ENCODE measurements at regions not wholly inside any gene's neighbourhood (a gene's known extent, or its start where the extent isn't known, plus 50 kb on each side); places are given as distances from the start of the nearest gene placed in this dataset.

DNA sequence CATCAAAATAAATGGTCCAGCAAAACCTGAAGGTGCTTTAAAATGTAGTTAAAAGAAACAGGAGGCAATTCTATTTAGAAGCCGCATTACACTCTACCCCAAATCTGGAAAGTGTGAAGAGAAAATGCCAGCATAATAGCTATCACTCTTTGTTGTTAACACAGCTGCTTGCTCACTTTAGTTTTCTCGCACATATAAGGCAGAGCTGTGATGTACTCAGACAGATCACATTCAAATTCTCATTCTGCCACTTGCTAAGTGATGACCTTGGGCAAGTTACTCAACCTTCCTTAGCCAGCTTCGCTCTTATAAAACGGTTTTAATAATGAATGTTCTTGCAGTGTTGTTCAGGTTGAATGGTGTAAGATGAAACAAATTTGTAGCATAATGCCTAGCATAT lies 56.0 kb upstream of the MGAT4C start:
- CTCF ChIA-PET = no interaction called here
- Histone ChIP-seq H3K36me3 (ENCODE audit: control insufficient read depth in 4 of 4, insufficient read depth in 4 of 4, low read length in 3 of 4) (no peaks in the 10 kb centered on the region), H3K27ac (ENCODE audit: insufficient read depth in 1 of 2, low read depth in 1 of 2, low read length in 2 of 2, poor library complexity in 1 of 2, severe bottlenecking in 2 of 2) (no peak overlapping the region), H3K4me3 (ENCODE audit: control insufficient read depth in 1 of 7, extremely low read depth in 1 of 7, insufficient read depth in 4 of 7, low read depth in 2 of 7, low read length in 6 of 7) (no peak overlapping the region), H3K4me1 (ENCODE audit: control extremely low read depth in 1 of 4, control insufficient read depth in 4 of 4, insufficient read depth in 4 of 4, low read length in 3 of 4) (no peaks in the 10 kb centered on the region), H3K9me3 (ENCODE audit: control extremely low read depth in 1 of 5, control insufficient read depth in 4 of 5, insufficient read depth in 2 of 5, low read depth in 1 of 5, low read length in 4 of 5) (no peaks in the 10 kb centered on the region), H3K27me3 (replicated peaks in 2 of 5; ENCODE audit: control insufficient read depth in 4 of 5, insufficient read depth in 5 of 5, low read length in 4 of 5) (no peaks in the 10 kb centered on the region)
- WGBS (ENCODE audit: insufficient coverage) = 100% methylated on average over 2 of the region's 4 CpGs
- no peak for DNase-seq
- POLR2A ChIA-PET = no interaction called here

Data from common myeloid progenitor, CD34-positive (primary cell).